Esophagus (tissue), 2 donors: ENCODE measurements at regions not wholly inside any gene's neighbourhood (a gene's known extent, or its start where the extent isn't known, plus 50 kb on each side); places are given as distances from the start of the nearest gene placed in this dataset.
"Not testable (repeated sequence)": the region's sequence is repeated elsewhere in the genome, so short reads cannot be mapped to it uniquely, and the experiment has no call there.

Source experiments
- H3K27ac ChIP-seq, 2 donors: one replicate each; pipeline ENCODE4 v1.5.1; 2013; ENCODE audit warnings: low read depth in 2 of 2, mild to moderate bottlenecking in 2 of 2, inconsistent platforms in 1 of 2, low read length in 1 of 2, moderate library complexity in 1 of 2
- H3K27me3 ChIP-seq, 2 donors: one replicate each; pipeline ENCODE4 v1.6.1; 2013; ENCODE audit warnings: low read length in 2 of 2, control low read depth in 1 of 2, mild to moderate bottlenecking in 1 of 2; ENCODE audit not compliant: insufficient read depth in 2 of 2, control insufficient read depth in 1 of 2
- H3K36me3 ChIP-seq, 2 donors: one replicate each; pipeline ENCODE4 v1.6.1; 2013; ENCODE audit warnings: low read length in 1 of 2; ENCODE audit not compliant: control insufficient read depth in 2 of 2, insufficient read depth in 2 of 2
- H3K4me1 ChIP-seq, 2 donors: one replicate each; pipeline ENCODE4 v1.6.1; 2013; ENCODE audit warnings: low read length in 1 of 2; ENCODE audit not compliant: control insufficient read depth in 2 of 2, insufficient read depth in 2 of 2
- H3K4me3 ChIP-seq, 2 donors: one replicate each; pipeline ENCODE4 v1.5.1; 2013; ENCODE audit warnings: low read length in 2 of 2, mild to moderate bottlenecking in 2 of 2, low read depth in 1 of 2, moderate library complexity in 1 of 2
- H3K9me3 ChIP-seq, 2 donors: one replicate each; pipeline ENCODE4 v1.6.1; 2013; ENCODE audit warnings: mild to moderate bottlenecking in 2 of 2, low read depth in 1 of 2, low read length in 1 of 2, moderate library complexity in 1 of 2; ENCODE audit not compliant: control insufficient read depth in 2 of 2, insufficient read depth in 1 of 2
- WGBS, 2 donors: extraction: QIAGEN DNeasy Blood & Tissue Kit; methylation state at CpG; one replicate each; pipeline ENCODE4 v1.1.7; 2013; 5-methylcytosine and 5-hydroxymethylcytosine counted together
- donor health status: healthy with polysubstance abuse.
- donor health status: Bipolar disorder and iron deficiency.

GRCh38 chr6:71080826-71081225, 124.0 kb upstream of the B3GAT2 start:
- Histone ChIP-seq H3K4me3 (no peak overlapping the region), H3K27ac (peak overlapping the region in 1 of 2 donors; percentile 22), H3K9me3 (no peaks in the 10 kb centered on the region), H3K4me1 (no peaks in the 10 kb centered on the region), H3K27me3 (no peaks in the 10 kb centered on the region), H3K36me3 (no peaks in the 10 kb centered on the region)
- 54 to 65% methylated on average over 4 of the region's 4 CpGs for WGBS, 2 donors

- peak overlapping the region in 1 of 2 donors; percentile 24 for H3K4me3 ChIP-seq
- 38% methylated on average over 6 of the region's 6 CpGs for WGBS, 2 donors
Observed at GRCh38 chr6:71082033-71082650, 125.3 kb upstream of the B3GAT2 start.

GRCh38 chr6:71083308-71083820, 126.5 kb upstream of the B3GAT2 start:
- Histone ChIP-seq H3K36me3 (no peaks in the 10 kb centered on the region), H3K27me3 (no peaks in the 10 kb centered on the region), H3K9me3 (no peaks in the 10 kb centered on the region), H3K27ac (no peak overlapping the region), H3K4me1 (no peaks in the 10 kb centered on the region), H3K4me3 (no peak overlapping the region)
- 60 to 64% methylated on average over 6 of the region's 6 CpGs for WGBS, 2 donors

More at GRCh38 chr6:71082033-71082650, 125.3 kb upstream of the B3GAT2 start:
- Histone ChIP-seq H3K27me3 (no peaks in the 10 kb centered on the region), H3K36me3 (no peaks in the 10 kb centered on the region), H3K9me3 (no peaks in the 10 kb centered on the region), H3K27ac (no peak overlapping the region), H3K4me1 (no peaks in the 10 kb centered on the region)

GRCh38 chr6:71088166-71088565, 131.3 kb upstream of the B3GAT2 start:
- Histone ChIP-seq H3K9me3 (no peaks in the 10 kb centered on the region), H3K36me3 (no peaks in the 10 kb centered on the region), H3K4me1 (no peaks in the 10 kb centered on the region), H3K4me3 (no peak overlapping the region), H3K27ac (no peak overlapping the region), H3K27me3 (no peaks in the 10 kb centered on the region)
- 73 to 76% methylated on average over 3 of the region's 3 CpGs for WGBS, 2 donors

- Histone ChIP-seq H3K4me3 (no peak overlapping the region), H3K27ac (no peak overlapping the region)
- 80 to 86% methylated on average over 4 of the region's 4 CpGs for WGBS, 2 donors
Observed at GRCh38 chr6:71090217-71090616, 133.4 kb upstream of the B3GAT2 start.

GRCh38 chr6:71091167-71091566, 134.3 kb upstream of the B3GAT2 start:
- Histone ChIP-seq H3K9me3 (no peaks in the 10 kb centered on the region), H3K4me3 (no peak overlapping the region), H3K36me3 (no peaks in the 10 kb centered on the region), H3K4me1 (no peaks in the 10 kb centered on the region), H3K27me3 (no peaks in the 10 kb centered on the region), H3K27ac (no peak overlapping the region)
- WGBS, 2 donors, result 77 to 87% methylated on average over 5 of the region's 5 CpGs

More at GRCh38 chr6:71090217-71090616, 133.4 kb upstream of the B3GAT2 start:
- H3K36me3 ChIP-seq, result no peaks in the 10 kb centered on the region
- H3K4me1 ChIP-seq, result no peaks in the 10 kb centered on the region
- H3K27me3 ChIP-seq, result no peaks in the 10 kb centered on the region
- H3K9me3 ChIP-seq, result no peaks in the 10 kb centered on the region

- no peaks in the 10 kb centered on the region for H3K27me3 ChIP-seq
- no peak overlapping the region for H3K27ac ChIP-seq
- H3K4me3 ChIP-seq, result no peak overlapping the region
- no peaks in the 10 kb centered on the region for H3K36me3 ChIP-seq
- no peaks in the 10 kb centered on the region for H3K4me1 ChIP-seq
- 90 to 98% methylated on average over 1 of the region's 1 CpG for WGBS, 2 donors
- no peaks in the 10 kb centered on the region for H3K9me3 ChIP-seq
Observed at GRCh38 chr6:71091956-71092355, 135.1 kb upstream of the B3GAT2 start.

GRCh38 chr6:71097264-71097663, 140.4 kb upstream of the B3GAT2 start:
- H3K27ac ChIP-seq, H3K4me3 ChIP-seq, H3K9me3 ChIP-seq, H3K4me1 ChIP-seq, H3K27me3 ChIP-seq, H3K36me3 ChIP-seq: not testable (repeated sequence)
- WGBS, 2 donors, result 63 to 72% methylated on average over 2 of the region's 2 CpGs

- Histone ChIP-seq H3K9me3 (no peaks in the 10 kb centered on the region), H3K4me1 (no peaks in the 10 kb centered on the region), H3K27ac (no peak overlapping the region), H3K36me3 (no peaks in the 10 kb centered on the region), H3K27me3 (no peaks in the 10 kb centered on the region), H3K4me3 (no peak overlapping the region)
- 67 to 82% methylated on average over 1 of the region's 1 CpG for WGBS, 2 donors
Observed at GRCh38 chr6:71099649-71100048, 142.8 kb upstream of the B3GAT2 start.

GRCh38 chr6:71103130-71103529, 146.3 kb upstream of the B3GAT2 start:
- Histone ChIP-seq H3K4me3 (no peak overlapping the region), H3K27ac (no peak overlapping the region), H3K4me1 (no peaks in the 10 kb centered on the region), H3K27me3 (no peaks in the 10 kb centered on the region), H3K36me3 (no peaks in the 10 kb centered on the region), H3K9me3 (no peaks in the 10 kb centered on the region)
- WGBS, 2 donors, result 79 to 84% methylated on average over 2 of the region's 2 CpGs
